ENCODE measurements at regions not wholly inside any gene's neighbourhood (a gene's known extent, or its start where the extent isn't known, plus 50 kb on each side); places are given as distances from the start of the nearest gene placed in this dataset.

DNA sequence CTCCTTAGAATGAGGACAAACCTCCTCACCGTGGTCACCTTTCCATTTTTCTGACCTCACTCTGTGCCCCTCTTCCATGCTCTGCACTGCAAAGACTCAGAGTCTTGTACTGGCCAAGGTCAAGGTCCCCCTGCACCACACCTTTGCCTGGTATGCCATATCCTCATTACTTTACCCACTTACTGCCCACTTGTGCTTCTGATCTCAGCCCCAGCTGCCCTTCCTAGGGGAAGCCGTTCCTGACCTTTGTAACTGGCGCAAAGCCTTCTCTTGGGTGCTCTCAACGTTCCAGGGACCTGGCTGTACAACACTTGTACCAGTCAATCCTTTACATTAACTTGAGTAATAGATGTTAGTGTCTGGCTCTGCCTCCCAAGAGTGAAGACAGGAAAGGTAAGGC lies 256.0 kb downstream of the SV2B start:
- ChIA-PET POLR2A (ENCODE audit: unreplicated experiment) (no interaction called here), CTCF (no interaction called here)
- no peak for ATAC-seq

DNA sequence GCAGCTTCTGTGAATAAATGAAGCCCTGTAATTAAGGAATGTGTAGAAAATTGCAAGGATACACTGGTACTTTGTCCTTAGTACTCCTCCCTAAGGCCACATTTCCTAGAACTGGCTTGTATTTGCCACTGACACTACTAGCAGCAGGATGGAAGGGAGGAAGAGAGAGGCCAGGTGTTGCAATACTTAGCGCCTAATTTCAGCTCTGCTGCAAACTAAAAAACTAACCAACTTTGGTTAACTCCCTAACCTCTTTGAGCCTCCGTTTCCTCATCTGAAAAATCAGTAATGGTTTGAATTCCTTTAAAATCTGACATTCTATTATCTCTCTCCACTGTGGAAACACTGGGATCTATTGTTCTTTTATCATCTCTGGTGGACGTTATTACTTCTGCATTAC lies 257.0 kb downstream of the SV2B start:
- Histone ChIP-seq H3K9ac (ENCODE audit: low read length) (no peak overlapping the region), H3K9me3 (ENCODE audit: low read length) (no peaks in the 10 kb centered on the region), H3K4me3 (ENCODE audit: low read length) (no peak overlapping the region), H3K27me3 (ENCODE audit: low read length) (peaks cover 29% of the 10 kb centered on the region; the same call in 1 of the 2 replicates), H2AFZ (ENCODE audit: low read length) (no peak overlapping the region), H3K79me2 (ENCODE audit: low read length) (no peaks in the 10 kb centered on the region), H3F3A (ENCODE audit: low read length, unreplicated experiment) (no peaks in the 10 kb centered on the region), H3K4me1 (ENCODE audit: insufficient read depth, low read length) (no peaks in the 10 kb centered on the region), H3K4me2 (ENCODE audit: low read length) (no peak overlapping the region), H3K36me3 (ENCODE audit: low read depth, low read length) (no peaks in the 10 kb centered on the region), H4K20me1 (ENCODE audit: low read length) (no peaks in the 10 kb centered on the region), H3K9me2 (replicated peaks; ENCODE audit: low read length) (no peaks in the 10 kb centered on the region), H3K27ac (ENCODE audit: low read length) (no peak overlapping the region)
- TF ChIP-seq, protein P1, sequence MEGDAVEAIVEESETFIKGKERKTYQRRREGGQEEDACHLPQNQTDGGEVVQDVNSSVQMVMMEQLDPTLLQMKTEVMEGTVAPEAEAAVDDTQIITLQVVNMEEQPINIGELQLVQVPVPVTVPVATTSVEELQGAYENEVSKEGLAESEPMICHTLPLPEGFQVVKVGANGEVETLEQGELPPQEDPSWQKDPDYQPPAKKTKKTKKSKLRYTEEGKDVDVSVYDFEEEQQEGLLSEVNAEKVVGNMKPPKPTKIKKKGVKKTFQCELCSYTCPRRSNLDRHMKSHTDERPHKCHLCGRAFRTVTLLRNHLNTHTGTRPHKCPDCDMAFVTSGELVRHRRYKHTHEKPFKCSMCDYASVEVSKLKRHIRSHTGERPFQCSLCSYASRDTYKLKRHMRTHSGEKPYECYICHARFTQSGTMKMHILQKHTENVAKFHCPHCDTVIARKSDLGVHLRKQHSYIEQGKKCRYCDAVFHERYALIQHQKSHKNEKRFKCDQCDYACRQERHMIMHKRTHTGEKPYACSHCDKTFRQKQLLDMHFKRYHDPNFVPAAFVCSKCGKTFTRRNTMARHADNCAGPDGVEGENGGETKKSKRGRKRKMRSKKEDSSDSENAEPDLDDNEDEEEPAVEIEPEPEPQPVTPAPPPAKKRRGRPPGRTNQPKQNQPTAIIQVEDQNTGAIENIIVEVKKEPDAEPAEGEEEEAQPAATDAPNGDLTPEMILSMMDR (conservative IDR thresholded peaks at IDR 0.05; ENCODE audit: low read depth, low read length), result no peak
- TF ChIP-seq EZH2phosphoT487 (IDR thresholded peaks at IDR 0.05; ENCODE audit: borderline replicate concordance, low read length) (no peak), EZH2 (IDR thresholded peaks at IDR 0.05; ENCODE audit: low read length, unreplicated experiment) (no peak)
- POLR2A ChIA-PET (ENCODE audit: unreplicated experiment), result no interaction called here
- intact Hi-C loops (cut with micrococcal nuclease), result no loop called here
- DNase-seq (no peak), ATAC-seq (no peak)
- CTCF ChIA-PET, result no interaction called here
- no TSS peak for BruUV-seq (replicated peaks)

More for the DNA sequence above, 256.0 kb downstream of the SV2B start:
- Histone ChIP-seq H3K4me2 (ENCODE audit: low read length) (no peak overlapping the region), H3K4me1 (ENCODE audit: insufficient read depth, low read length) (no peaks in the 10 kb centered on the region), H3K9ac (ENCODE audit: low read length) (no peak overlapping the region), H3K36me3 (ENCODE audit: low read depth, low read length) (no peaks in the 10 kb centered on the region), H2AFZ (ENCODE audit: low read length) (no peak overlapping the region), H3K27me3 (ENCODE audit: low read length) (peaks cover 29% of the 10 kb centered on the region; the same call in 1 of the 2 replicates), H4K20me1 (ENCODE audit: low read length) (no peaks in the 10 kb centered on the region), H3K9me3 (ENCODE audit: low read length) (no peaks in the 10 kb centered on the region), H3K4me3 (ENCODE audit: low read length) (no peak overlapping the region), H3K79me2 (ENCODE audit: low read length) (no peaks in the 10 kb centered on the region), H3K27ac (ENCODE audit: low read length) (no peak overlapping the region), H3F3A (ENCODE audit: low read length, unreplicated experiment) (no peaks in the 10 kb centered on the region), H3K9me2 (replicated peaks; ENCODE audit: low read length) (no peaks in the 10 kb centered on the region)
- TF ChIP-seq, protein P1 (conservative IDR thresholded peaks at IDR 0.05; ENCODE audit: low read depth, low read length), result no peak
- TF ChIP-seq EZH2 (IDR thresholded peaks at IDR 0.05; ENCODE audit: low read length, unreplicated experiment) (no peak), EZH2phosphoT487 (IDR thresholded peaks at IDR 0.05; ENCODE audit: borderline replicate concordance, low read length) (no peak)
- DNase-seq, result no peak
- no TSS peak for BruUV-seq (replicated peaks)
- intact Hi-C loops (cut with micrococcal nuclease), result no loop called here

DNA sequence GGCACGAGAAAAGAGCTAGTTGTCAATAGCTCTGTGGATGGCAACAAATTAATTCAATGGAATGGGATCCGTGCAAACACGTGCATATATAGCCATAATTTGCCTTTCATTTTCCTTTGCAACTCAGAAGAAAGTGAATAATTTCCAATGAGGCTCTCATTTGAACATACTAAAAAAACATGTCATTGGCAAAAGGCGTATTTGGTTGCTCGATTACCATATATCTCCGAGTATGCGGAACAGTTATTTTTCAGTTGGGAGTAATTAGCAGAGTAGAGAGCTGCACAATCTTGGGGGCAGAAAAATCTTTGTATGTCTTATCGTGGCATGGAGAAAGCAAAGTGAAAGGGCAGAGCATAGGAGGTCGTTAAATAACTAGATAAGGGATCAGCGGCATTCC lies 257.4 kb downstream of the SV2B start:
- ATAC-seq, result no peak
- TF ChIP-seq EZH2 (IDR thresholded peaks at IDR 0.05; ENCODE audit: low read length, unreplicated experiment) (no peak), EZH2phosphoT487 (IDR thresholded peaks at IDR 0.05; ENCODE audit: borderline replicate concordance, low read length) (no peak)
- TF ChIP-seq, protein P1 (conservative IDR thresholded peaks at IDR 0.05; ENCODE audit: low read depth, low read length), result no peak
- no peaks in the 10 kb centered on the region for H3K9me3 ChIP-seq (ENCODE audit: low read length)

More for the DNA sequence above, 257.4 kb downstream of the SV2B start:
- Histone ChIP-seq H3K4me3 (ENCODE audit: low read length) (no peak overlapping the region), H3K79me2 (ENCODE audit: low read length) (no peaks in the 10 kb centered on the region), H3K27ac (ENCODE audit: low read length) (no peak overlapping the region), H2AFZ (ENCODE audit: low read length) (no peak overlapping the region), H3K4me1 (ENCODE audit: insufficient read depth, low read length) (no peaks in the 10 kb centered on the region), H3K9ac (ENCODE audit: low read length) (no peak overlapping the region), H3K9me2 (replicated peaks; ENCODE audit: low read length) (no peaks in the 10 kb centered on the region), H3F3A (ENCODE audit: low read length, unreplicated experiment) (no peaks in the 10 kb centered on the region), H3K27me3 (ENCODE audit: low read length) (peaks cover 29% of the 10 kb centered on the region; the same call in 1 of the 2 replicates), H4K20me1 (ENCODE audit: low read length) (no peaks in the 10 kb centered on the region), H3K4me2 (ENCODE audit: low read length) (no peak overlapping the region), H3K36me3 (ENCODE audit: low read depth, low read length) (no peaks in the 10 kb centered on the region)
- CTCF ChIA-PET, result no interaction called here
- DNase-seq, result no peak
- no TSS peak for BruUV-seq (replicated peaks)
- POLR2A ChIA-PET (ENCODE audit: unreplicated experiment), result no interaction called here
- intact Hi-C loops (cut with micrococcal nuclease), result no loop called here
